HCT116 (cell line): ENCODE measurements at regions not wholly inside any gene's neighbourhood (a gene's known extent, or its start where the extent isn't known, plus 50 kb on each side); places are given as distances from the start of the nearest gene placed in this dataset.
"Not testable (repeated sequence)": the region's sequence is repeated elsewhere in the genome, so short reads cannot be mapped to it uniquely, and the experiment has no call there.

Experiments
- CTCF ChIP-seq, 3 experiments: fragments of 200-600 bp in 1 of 3; sonication (generic) in 1 of 3; IDR thresholded peaks in 2 of 3; conservative IDR thresholded peaks in 1 of 3; 2 replicates each; pipeline ENCODE4 v1.5.1; 2012 to 2017; ENCODE audit warnings: low read depth in 2 of 3, low read length in 2 of 3, antibody characterized with exemption in 1 of 3, borderline replicate concordance in 1 of 3, control low read depth in 1 of 3, mild to moderate bottlenecking in 1 of 3, mixed read lengths in 1 of 3, mixed run types in 1 of 3, moderate library complexity in 1 of 3; ENCODE audit not compliant: insufficient read depth in 1 of 3
- ELF1 ChIP-seq: IDR thresholded peaks from 2 replicates; pipeline ENCODE4 v1.6.1; 2012; ENCODE audit warnings: low read depth, borderline replicate concordance
- EZH2phosphoT487 ChIP-seq: fragments of 200-600 bp; IDR thresholded peaks from 2 replicates; pipeline ENCODE4 v1.6.1; 2018; ENCODE audit warnings: antibody characterized with exemption, borderline replicate concordance
- POLR2A ChIP-seq: IDR thresholded peaks from 2 replicates; pipeline ENCODE4 v1.7.0; 2011; ENCODE audit warnings: borderline replicate concordance; ENCODE audit not compliant: insufficient read depth, insufficient read length; ENCODE audit errors: extremely low read depth
- ZBTB33 ChIP-seq: IDR thresholded peaks from 2 replicates; pipeline ENCODE4 v1.6.1; 2011; ENCODE audit warnings: mild to moderate bottlenecking, low read length, moderate library complexity; ENCODE audit not compliant: insufficient replicate concordance; ENCODE audit errors: extremely low read depth
- ZNF274 ChIP-seq: fragments of 200-500 bp; sonication (Bioruptor generic); IDR thresholded peaks from 2 replicates; pipeline ENCODE4 v1.6.1; 2014; ENCODE audit warnings: mild to moderate bottlenecking, low read depth, low read length, inconsistent platforms

GRCh38 chr6:3922619-3923018 is 73.4 kb downstream of the FAM50B start:
- TF ChIP-seq ZBTB33; ZNF274; POLR2A; EZH2phosphoT487; CTCF (IDR thresholded peaks at IDR 0.05 in 2 of 3, conservative IDR thresholded peaks at IDR 0.05 in 1 of 3; ENCODE audit: borderline replicate concordance in 1 of 3, insufficient read depth in 1 of 3, low read depth in 2 of 3, low read length in 2 of 3); ELF1: not testable (repeated sequence)
